ENCODE measurements at regions not wholly inside any gene's neighbourhood (a gene's known extent, or its start where the extent isn't known, plus 50 kb on each side); places are given as distances from the start of the nearest gene placed in this dataset.

GRCh38 chr2:34373586-34374233 lies 774.6 kb upstream of the FAM98A start:
- no peak for FAIRE-seq

DNA sequence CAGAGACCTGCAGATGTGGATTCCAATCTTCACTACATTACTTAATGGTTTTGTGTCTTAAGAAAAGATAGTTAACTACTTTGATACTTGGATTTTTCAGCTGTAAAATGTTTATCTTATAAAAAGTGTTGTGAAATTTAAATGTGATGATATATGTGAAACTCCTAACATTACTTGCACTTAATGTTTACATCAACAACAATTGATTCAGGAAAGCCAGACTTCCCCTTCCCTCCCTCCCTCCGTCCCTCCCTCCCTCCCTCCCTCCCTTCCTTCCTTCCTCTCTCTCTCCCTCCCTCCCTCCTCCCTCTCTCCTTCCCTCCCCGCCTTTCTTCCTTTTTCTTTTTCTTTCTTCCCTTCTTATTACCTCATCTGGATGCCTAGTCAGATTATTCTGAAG lies 773.9 kb upstream of the FAM98A start:
- FAIRE-seq (no peak), DNase-seq (ENCODE audit: insufficient read length, low spot score) (no peak)

More at GRCh38 chr2:34373586-34374233, 774.6 kb upstream of the FAM98A start:
- no peak for DNase-seq (ENCODE audit: insufficient read length, low spot score)

DNA sequence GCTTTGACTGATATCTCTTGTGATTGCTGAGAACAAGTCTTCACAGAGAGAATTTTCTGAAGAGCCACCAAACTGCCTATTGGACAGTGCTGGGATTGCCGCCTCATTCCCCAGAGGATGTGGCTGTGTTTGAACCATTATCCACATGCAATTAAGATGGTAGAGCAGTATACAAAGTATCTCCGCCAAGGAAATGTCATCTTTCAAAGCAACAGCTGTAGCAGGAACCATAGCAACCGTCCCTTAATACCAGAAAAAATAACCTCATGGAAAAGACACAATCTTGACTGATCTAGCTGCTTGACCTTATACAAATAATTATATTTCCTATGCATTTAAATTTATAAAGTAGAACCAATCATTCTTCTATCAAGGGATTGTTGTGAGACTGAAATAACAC lies 772.6 kb upstream of the FAM98A start:
- FAIRE-seq = no peak
- no peak for DNase-seq (ENCODE audit: insufficient read length, low spot score)

- DNase-seq (ENCODE audit: insufficient read length, low spot score) = no peak
- FAIRE-seq = no peak
Measured at GRCh38 chr2:34368304-34368703, 769.2 kb upstream of the FAM98A start.

GRCh38 chr2:34365932-34366331 lies 766.8 kb upstream of the FAM98A start:
- FAIRE-seq (no peak), DNase-seq (ENCODE audit: insufficient read length, low spot score) (no peak)

DNA sequence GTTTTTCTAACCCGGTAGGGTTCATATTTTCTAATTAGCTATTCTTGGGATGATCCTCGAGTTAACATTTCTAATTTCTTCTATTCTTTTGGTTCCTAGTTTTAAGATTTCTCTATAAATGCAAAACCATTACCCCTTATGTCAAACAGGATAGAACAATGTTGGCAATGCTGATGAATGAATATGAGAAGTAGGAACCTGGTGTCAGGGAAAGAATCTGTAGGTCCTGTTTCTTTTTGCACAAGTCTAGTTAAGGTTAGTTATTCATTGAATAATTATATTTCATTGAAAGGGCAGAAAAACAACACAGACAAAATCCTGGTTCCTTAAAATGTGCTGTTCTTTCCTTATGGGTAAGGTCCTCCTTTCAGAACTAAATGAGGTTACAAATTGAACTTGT lies 766.4 kb upstream of the FAM98A start:
- DNase-seq (ENCODE audit: insufficient read length, low spot score) (no peak), FAIRE-seq (no peak)

- FAIRE-seq = no peak
- no peak for DNase-seq (ENCODE audit: insufficient read length, low spot score)
Measured at GRCh38 chr2:34353509-34354113, 754.5 kb upstream of the FAM98A start.

GRCh38 chr2:34349527-34349926 lies 750.4 kb upstream of the FAM98A start:
- FAIRE-seq = no peak

DNA sequence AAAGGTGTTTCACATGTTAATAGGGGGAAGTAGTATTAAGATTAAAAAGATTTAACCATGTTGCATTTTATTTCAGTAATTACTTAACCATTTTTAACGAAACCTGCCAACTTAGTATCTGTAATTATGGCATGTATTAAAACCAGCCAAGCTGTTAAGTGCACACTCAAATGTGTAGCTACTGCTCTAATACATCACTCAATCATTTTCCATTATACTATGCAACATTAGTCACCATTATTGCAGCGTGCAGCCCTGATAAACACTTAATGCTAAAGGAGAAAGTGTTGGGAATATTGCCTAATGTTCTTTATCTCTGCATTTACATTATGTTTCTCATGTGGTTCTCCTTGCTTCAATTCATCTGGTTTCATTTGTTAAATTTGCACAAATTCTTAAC lies 745.9 kb upstream of the FAM98A start:
- no peak for DNase-seq (ENCODE audit: insufficient read length, low spot score)
- no peak for FAIRE-seq

More at GRCh38 chr2:34349527-34349926, 750.4 kb upstream of the FAM98A start:
- no peak for DNase-seq (ENCODE audit: insufficient read length, low spot score)

GRCh38 chr2:34340307-34340706 lies 741.2 kb upstream of the FAM98A start:
- DNase-seq (ENCODE audit: insufficient read length, low spot score) (no peak), FAIRE-seq (no peak)

DNA sequence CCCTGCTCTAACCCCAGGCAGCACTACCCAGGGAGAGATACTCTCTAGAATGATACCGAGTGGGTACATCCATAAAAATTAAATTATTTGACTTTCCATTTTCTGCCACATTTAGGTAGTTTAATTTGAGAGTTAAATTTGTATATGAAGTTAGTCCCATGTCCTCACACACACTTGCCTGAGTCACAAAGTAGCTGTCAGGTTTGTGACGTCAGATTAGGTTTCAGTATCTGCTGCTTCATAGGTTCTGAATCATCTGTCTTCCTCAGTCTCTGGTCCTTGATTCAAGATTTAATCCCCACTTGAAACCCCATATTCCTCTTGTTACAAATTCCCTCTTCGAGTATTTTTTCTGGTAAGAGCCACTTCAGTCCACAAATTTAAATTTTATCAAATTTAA lies 738.6 kb upstream of the FAM98A start:
- DNase-seq (ENCODE audit: insufficient read length, low spot score) (no peak), FAIRE-seq (no peak)

DNA sequence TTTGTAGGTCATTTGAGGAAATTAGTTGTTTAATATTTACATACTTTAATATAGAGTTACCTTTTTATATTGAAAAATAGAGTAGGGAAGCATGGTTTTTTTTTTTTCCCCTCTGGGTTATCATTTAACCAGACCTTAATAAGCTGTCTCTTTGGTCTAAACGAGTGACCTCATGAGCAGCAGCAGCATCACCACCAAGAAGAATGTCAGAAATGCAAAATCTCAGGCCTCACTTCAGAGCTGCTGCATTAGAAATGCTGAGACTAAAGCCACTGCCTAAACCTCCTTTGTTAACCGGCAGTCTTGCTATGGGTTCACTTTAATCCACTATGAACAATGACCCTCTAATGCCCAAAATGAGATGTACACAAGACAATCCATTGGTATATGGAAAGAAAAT lies 733.7 kb upstream of the FAM98A start:
- DNase-seq (ENCODE audit: insufficient read length, low spot score) (no peak), FAIRE-seq (no peak)

GRCh38 chr2:34320056-34320455 lies 721.0 kb upstream of the FAM98A start:
- FAIRE-seq = no peak
- no peak for DNase-seq (ENCODE audit: insufficient read length, low spot score)

GRCh38 chr2:34317797-34318196 lies 718.7 kb upstream of the FAM98A start:
- FAIRE-seq (no peak), DNase-seq (ENCODE audit: insufficient read length, low spot score) (no peak)

DNA sequence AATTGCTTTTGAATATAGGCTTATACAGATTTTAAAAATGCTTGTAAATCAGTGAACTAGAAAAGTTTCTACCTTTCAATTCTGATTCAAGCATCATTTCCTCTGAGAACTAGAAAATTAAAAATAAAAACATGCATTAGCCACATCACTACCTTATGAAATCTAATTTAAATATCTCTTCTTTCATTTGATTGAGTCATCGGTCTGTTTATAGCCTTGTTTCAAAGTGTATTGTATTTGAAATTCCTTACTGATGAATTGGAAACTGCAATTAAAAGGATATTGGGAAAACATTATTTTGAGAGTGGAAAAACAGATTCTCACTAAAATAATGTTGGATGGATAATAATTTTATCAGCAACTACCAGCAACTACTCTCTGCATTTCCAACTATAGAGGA lies 717.7 kb upstream of the FAM98A start:
- DNase-seq (ENCODE audit: insufficient read length, low spot score) = no peak
- no peak for FAIRE-seq

DNA sequence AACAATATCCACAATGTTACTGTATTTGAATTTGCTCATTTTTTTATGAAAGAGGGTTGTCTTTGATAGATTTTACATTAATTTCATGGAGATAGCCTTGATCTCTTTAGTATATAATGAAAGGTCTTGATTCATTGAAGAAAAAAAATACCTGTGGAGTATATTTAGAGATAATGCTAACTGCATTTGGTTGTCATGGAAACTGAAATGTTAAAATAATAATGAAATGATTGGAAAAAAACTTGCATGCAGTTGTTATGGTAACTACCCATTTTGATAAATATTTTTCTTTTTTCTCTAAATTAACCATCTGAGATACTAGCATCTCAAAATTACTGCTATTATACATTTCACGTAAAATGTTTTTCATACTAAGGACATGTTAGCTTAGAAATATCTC lies 712.7 kb upstream of the FAM98A start:
- DNase-seq (ENCODE audit: insufficient read length, low spot score) (no peak), FAIRE-seq (no peak)

DNA sequence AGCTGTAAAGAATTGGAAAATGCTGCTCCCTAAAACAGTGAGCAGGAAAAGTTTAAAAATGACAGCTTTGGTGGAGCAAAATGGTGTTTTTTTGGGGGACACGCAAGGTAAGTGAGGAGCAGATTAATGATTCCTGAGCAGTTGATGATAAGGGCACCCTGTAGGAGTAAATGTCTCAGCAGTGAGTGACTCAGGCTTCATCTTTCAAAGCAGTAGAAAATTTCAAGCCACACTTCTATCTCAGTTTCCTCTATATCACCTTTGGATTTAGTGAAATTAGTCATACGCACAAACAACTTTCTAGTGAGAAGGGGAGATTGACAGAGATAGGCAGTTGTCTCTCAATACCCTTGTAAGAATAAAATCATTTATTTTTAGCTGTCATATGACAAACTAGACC lies 709.0 kb upstream of the FAM98A start:
- no peak for DNase-seq (ENCODE audit: insufficient read length, low spot score)
- FAIRE-seq = no peak

GRCh38 chr2:34307636-34308035 lies 708.5 kb upstream of the FAM98A start:
- DNase-seq (ENCODE audit: insufficient read length, low spot score) = no peak

GRCh38 chr2:34306745-34307144 lies 707.6 kb upstream of the FAM98A start:
- DNase-seq (ENCODE audit: insufficient read length, low spot score) (no peak), FAIRE-seq (no peak)

More at GRCh38 chr2:34307636-34308035, 708.5 kb upstream of the FAM98A start:
- no peak for FAIRE-seq

- DNase-seq (ENCODE audit: insufficient read length, low spot score) (no peak), FAIRE-seq (no peak)
Measured at GRCh38 chr2:34305587-34305986, 706.5 kb upstream of the FAM98A start.

DNA sequence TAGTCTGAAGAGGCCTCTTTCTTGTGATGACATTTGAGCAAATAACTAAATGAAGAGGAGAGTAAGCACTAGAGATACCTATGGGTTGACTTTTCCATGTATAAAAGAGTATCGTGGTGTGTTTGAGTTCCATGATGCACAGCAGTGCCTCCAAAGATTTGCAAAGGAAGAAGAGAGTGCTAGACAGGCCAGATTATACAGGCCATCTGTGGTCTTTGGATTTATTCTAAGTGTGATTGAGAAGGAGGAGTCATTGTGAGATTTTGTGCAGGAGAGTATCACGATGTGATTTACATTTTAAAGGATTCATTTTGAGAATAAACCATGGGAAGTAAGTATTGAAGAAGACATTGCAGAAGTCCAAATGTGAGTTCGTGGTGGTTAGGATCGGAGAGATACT lies 695.9 kb upstream of the FAM98A start:
- DNase-seq (ENCODE audit: insufficient read length, low spot score) (no peak), FAIRE-seq (no peak)

GRCh38 chr2:34291076-34291475 lies 692.0 kb upstream of the FAM98A start:
- no peak for DNase-seq (ENCODE audit: insufficient read length, low spot score)
- no peak for FAIRE-seq

- no peak for DNase-seq (ENCODE audit: insufficient read length, low spot score)
- no peak for FAIRE-seq
Measured at GRCh38 chr2:34288016-34288415, 688.9 kb upstream of the FAM98A start.
